Fibroblast of mammary gland (primary cell): ENCODE measurements at regions not wholly inside any gene's neighbourhood (a gene's known extent, or its start where the extent isn't known, plus 50 kb on each side); places are given as distances from the start of the nearest gene placed in this dataset.
A peak's percentile ranks its signal among the peaks of the same experiment; 100 is the strongest.

Experiments
- DNase-seq: peaks from one replicate; pipeline ENCODE4 v3.0.0-alpha.2; 2010; ENCODE audit warnings: low read depth
- H3K4me3 ChIP-seq: 2 replicates; pipeline ENCODE4 v1.5.1; 2011; ENCODE audit warnings: low read depth, mild to moderate bottlenecking, low read length, moderate library complexity; ENCODE audit not compliant: control insufficient read depth
- TF ChIP-seq, protein P1 (sequence below): conservative IDR thresholded peaks from 2 replicates; pipeline ENCODE4 v1.5.1; 2011; ENCODE audit warnings: low read depth, low read length, inconsistent platforms; ENCODE audit not compliant: control insufficient read depth, insufficient read depth

- TF ChIP-seq, protein P1, sequence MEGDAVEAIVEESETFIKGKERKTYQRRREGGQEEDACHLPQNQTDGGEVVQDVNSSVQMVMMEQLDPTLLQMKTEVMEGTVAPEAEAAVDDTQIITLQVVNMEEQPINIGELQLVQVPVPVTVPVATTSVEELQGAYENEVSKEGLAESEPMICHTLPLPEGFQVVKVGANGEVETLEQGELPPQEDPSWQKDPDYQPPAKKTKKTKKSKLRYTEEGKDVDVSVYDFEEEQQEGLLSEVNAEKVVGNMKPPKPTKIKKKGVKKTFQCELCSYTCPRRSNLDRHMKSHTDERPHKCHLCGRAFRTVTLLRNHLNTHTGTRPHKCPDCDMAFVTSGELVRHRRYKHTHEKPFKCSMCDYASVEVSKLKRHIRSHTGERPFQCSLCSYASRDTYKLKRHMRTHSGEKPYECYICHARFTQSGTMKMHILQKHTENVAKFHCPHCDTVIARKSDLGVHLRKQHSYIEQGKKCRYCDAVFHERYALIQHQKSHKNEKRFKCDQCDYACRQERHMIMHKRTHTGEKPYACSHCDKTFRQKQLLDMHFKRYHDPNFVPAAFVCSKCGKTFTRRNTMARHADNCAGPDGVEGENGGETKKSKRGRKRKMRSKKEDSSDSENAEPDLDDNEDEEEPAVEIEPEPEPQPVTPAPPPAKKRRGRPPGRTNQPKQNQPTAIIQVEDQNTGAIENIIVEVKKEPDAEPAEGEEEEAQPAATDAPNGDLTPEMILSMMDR, result no peak
- no peak for DNase-seq
- no peak overlapping the region for H3K4me3 ChIP-seq
These were observed 54.1 kb downstream of the PLXNA1 start for GRCh38 chr3:127037021-127037400.

GRCh38 chr3:127037418-127037841 is 54.5 kb downstream of the PLXNA1 start:
- no peak for DNase-seq
- TF ChIP-seq, protein P1, result no peak
- no peak overlapping the region for H3K4me3 ChIP-seq

- no peak overlapping the region for H3K4me3 ChIP-seq
- peak; percentile 12 for DNase-seq
- TF ChIP-seq, protein P1, result no peak
These were observed 55.1 kb downstream of the PLXNA1 start for GRCh38 chr3:127037971-127038446.

DNA sequence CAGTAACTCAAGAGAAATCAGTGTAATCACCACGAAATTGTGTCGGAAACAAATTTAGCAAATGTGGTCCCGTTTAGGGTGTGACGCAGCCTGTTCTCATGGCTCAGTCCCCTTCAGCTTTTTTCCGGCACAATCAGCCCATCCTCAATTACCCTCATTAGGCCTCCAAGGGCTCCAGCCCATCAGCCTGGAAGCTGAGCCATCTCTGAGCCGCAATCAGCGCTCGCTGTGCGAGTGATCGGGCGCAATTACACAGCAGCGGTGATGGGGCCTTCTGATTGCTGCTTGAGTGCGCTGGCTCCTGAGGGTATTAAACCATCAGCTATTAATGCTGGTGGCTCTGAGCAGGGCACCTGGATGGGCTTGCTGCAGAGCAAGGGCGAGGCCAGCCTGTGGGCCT is 55.6 kb downstream of the PLXNA1 start:
- no peak for DNase-seq
- H3K4me3 ChIP-seq, result no peak overlapping the region
- TF ChIP-seq, protein P1, result no peak

DNA sequence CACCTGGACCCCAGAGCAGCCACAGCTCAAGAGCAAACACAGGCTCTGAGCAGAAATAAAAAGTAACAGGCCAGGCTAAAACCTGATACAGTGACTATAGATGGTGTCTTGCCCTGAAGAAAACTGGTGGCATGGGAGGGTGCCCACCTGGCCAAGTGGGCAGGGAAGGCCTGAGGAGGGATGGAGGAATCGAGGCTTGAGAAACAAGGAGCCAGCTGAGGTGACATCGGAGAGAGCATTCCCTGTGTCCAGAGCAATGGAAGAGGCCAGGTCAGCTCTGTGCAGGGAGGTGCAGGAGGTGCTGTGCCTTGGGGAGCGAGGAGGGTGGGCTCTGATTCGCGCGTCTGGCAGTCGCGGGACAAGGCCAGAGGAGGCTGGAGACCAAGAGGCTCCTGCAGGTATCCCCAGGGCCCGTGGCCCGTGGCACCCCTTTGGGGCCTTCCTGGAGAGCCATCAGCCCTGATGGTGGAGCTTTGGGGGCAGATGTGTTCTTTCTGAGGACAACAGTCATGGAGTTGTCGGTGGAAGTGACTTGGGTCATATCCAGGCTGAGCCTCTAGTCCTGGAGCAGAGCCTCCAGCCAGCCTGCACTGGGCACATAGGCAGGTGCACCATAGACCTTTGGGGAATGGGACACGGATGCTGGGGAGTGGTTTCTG is 56.1 kb downstream of the PLXNA1 start:
- TF ChIP-seq, protein P1, result no peak
- no peak for DNase-seq
- H3K4me3 ChIP-seq, result no peak overlapping the region

GRCh38 chr3:127039719-127040118 is 56.8 kb downstream of the PLXNA1 start:
- TF ChIP-seq, protein P1, result no peak
- H3K4me3 ChIP-seq, result no peak overlapping the region
- DNase-seq, result no peak
